Upper lobe of left lung (tissue), 6 donors: ENCODE measurements at regions not wholly inside any gene's neighbourhood (a gene's known extent, or its start where the extent isn't known, plus 50 kb on each side); places are given as distances from the start of the nearest gene placed in this dataset.
"Not testable (repeated sequence)": the region's sequence is repeated elsewhere in the genome, so short reads cannot be mapped to it uniquely, and the experiment has no call there.

Experiments used
- ATAC-seq, 2 donors: fragments of 200-7000 bp; cut with Tn5 transposase; one replicate each; pipeline ENCODE4 v1.9.1; 2022; ENCODE audit warnings: mild to moderate bottlenecking in 2 of 2, moderate library complexity in 2 of 2; ENCODE audit not compliant: low FRiP score in 2 of 2
- DNase-seq, 2 donors: peaks; one replicate each; pipeline ENCODE4 v3.0.0-alpha.2; 2019 to 2020
- H3K27ac ChIP-seq, 4 donors: fragments of 200-600 bp; sonication (generic); one replicate each; pipeline ENCODE4 v1.5.1; 2016 to 2019
- H3K27me3 ChIP-seq, 4 donors: fragments of 200-600 bp; sonication (generic); one replicate each; pipeline ENCODE4 v1.5.1; 2017 to 2019
- H3K36me3 ChIP-seq, 4 donors: fragments of 200-600 bp; sonication (generic); one replicate each; pipeline ENCODE4 v1.5.1; 2016 to 2019
- H3K4me1 ChIP-seq, 4 donors: fragments of 200-600 bp; sonication (generic); one replicate each; pipeline ENCODE4 v1.5.1; 2018 to 2019
- H3K4me3 ChIP-seq, 4 donors: fragments of 200-600 bp; sonication (generic); one replicate each; pipeline ENCODE4 v1.5.1; 2017 to 2019; ENCODE audit warnings: mild to moderate bottlenecking in 2 of 4, moderate library complexity in 1 of 4
- H3K9me3 ChIP-seq, 4 donors: fragments of 200-600 bp; sonication (generic); one replicate each; pipeline ENCODE4 v1.5.1; 2018 to 2019
- EP300 ChIP-seq, 4 donors: sonication (generic); formaldehyde crosslinking; IDR thresholded peaks; one replicate each; pipeline ENCODE4 v1.5.1; 2017; ENCODE audit warnings: antibody characterized with exemption in 4 of 4, control low read depth in 2 of 4
- POLR2A ChIP-seq, 4 donors: fragments of 450-650 bp; IDR thresholded peaks; one replicate each; pipeline ENCODE4 v1.5.1; 2016 to 2017; ENCODE audit warnings: antibody characterized with exemption in 4 of 4, mild to moderate bottlenecking in 2 of 4
- POLR2AphosphoS5 ChIP-seq, 2 donors: sonication (generic); formaldehyde crosslinking; IDR thresholded peaks; one replicate each; pipeline ENCODE4 v1.5.1; 2017; ENCODE audit warnings: antibody characterized with exemption in 2 of 2
- WGBS, 2 donors: methylation state at CpG; one replicate each; pipeline ENCODE4 v1.1.5; 2017 to 2018; 5-methylcytosine and 5-hydroxymethylcytosine counted together
- TF ChIP-seq, protein P1 (sequence below), 6 experiments: fragments of 450-650 bp in 4 of 6; fragments of 200-600 bp in 2 of 6; sonication (generic) in 2 of 6; IDR thresholded peaks; one replicate each; pipeline ENCODE4 v1.5.1; 2016 to 2019; ENCODE audit warnings: antibody characterized with exemption in 6 of 6
- donor health status: DM: no; HTN: no; CAD: no; lungs with moderate emphysema.
- donor health status: DM: no; HTN: yes; CAD: no; lungs with severe emphysema.

DNA sequence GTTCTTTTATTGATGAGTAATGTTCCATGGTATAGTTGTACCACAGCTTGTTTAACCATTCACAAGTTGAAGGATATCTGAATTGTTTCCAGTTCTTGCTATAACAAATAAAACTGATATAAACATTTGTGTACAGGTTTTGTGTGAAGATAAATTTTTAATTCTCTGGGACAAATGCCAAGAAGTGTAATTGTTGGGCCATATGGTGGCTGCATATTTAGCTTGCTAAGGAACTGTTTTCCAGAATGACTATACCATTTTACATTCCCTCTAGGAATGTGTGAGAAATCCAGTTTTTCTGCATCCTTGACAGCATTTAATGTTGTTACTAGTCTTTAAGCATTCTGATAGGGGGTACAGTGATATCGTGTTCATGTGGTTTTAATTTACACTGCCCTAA lies 368.5 kb downstream of the KIF2B start:
- DNase-seq: no peak
- no peaks in the 10 kb centered on the region for H3K9me3 ChIP-seq
- ATAC-seq: no peak
- H3K27me3 ChIP-seq: no peaks in the 10 kb centered on the region
- no peaks in the 10 kb centered on the region for H3K4me1 ChIP-seq
- TF ChIP-seq, protein P1, sequence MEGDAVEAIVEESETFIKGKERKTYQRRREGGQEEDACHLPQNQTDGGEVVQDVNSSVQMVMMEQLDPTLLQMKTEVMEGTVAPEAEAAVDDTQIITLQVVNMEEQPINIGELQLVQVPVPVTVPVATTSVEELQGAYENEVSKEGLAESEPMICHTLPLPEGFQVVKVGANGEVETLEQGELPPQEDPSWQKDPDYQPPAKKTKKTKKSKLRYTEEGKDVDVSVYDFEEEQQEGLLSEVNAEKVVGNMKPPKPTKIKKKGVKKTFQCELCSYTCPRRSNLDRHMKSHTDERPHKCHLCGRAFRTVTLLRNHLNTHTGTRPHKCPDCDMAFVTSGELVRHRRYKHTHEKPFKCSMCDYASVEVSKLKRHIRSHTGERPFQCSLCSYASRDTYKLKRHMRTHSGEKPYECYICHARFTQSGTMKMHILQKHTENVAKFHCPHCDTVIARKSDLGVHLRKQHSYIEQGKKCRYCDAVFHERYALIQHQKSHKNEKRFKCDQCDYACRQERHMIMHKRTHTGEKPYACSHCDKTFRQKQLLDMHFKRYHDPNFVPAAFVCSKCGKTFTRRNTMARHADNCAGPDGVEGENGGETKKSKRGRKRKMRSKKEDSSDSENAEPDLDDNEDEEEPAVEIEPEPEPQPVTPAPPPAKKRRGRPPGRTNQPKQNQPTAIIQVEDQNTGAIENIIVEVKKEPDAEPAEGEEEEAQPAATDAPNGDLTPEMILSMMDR (IDR thresholded peaks at IDR 0.05): no peak
- no peak for TF ChIP-seq POLR2A (IDR thresholded peaks at IDR 0.05)
- no peak for TF ChIP-seq POLR2AphosphoS5 (IDR thresholded peaks at IDR 0.05)
- no peak for TF ChIP-seq EP300 (IDR thresholded peaks at IDR 0.05)
- no peaks in the 10 kb centered on the region for H3K36me3 ChIP-seq
- WGBS, 2 donors: 83 to 85% methylated on average over 1 of the region's 1 CpG
- H3K4me3 ChIP-seq: no peak overlapping the region
- no peak overlapping the region for H3K27ac ChIP-seq

DNA sequence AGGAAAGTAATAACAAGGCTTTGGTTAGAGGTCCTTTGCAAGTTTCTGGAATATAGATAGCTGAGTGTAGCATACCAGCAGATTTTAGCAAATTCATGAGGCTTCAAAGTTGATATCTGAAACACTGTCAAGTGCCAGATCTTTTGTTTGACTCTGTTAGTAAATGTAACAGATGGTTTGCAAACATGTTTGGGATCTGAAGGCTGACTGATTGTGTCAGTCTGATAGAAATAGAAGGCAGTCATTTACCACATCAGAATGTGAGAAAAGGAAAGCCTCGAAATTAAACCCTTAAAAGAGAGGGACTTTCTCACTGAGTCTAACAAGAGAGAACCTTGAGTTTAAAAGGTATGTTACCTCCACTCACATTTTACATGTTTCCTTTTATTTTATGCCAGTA lies 371.5 kb downstream of the KIF2B start:
- H3K27me3 ChIP-seq: no peaks in the 10 kb centered on the region
- WGBS, 2 donors: 45 to 70% methylated on average over 1 of the region's 1 CpG
- H3K9me3 ChIP-seq: no peaks in the 10 kb centered on the region
- DNase-seq (no peak), ATAC-seq (no peak)
- no peak overlapping the region for H3K27ac ChIP-seq
- TF ChIP-seq EP300 (IDR thresholded peaks at IDR 0.05) (no peak), POLR2A (IDR thresholded peaks at IDR 0.05) (no peak), POLR2AphosphoS5 (IDR thresholded peaks at IDR 0.05) (no peak)
- TF ChIP-seq, protein P1 (IDR thresholded peaks at IDR 0.05): no peak
- H3K4me1 ChIP-seq: no peaks in the 10 kb centered on the region
- H3K36me3 ChIP-seq: no peaks in the 10 kb centered on the region
- H3K4me3 ChIP-seq: no peak overlapping the region

DNA sequence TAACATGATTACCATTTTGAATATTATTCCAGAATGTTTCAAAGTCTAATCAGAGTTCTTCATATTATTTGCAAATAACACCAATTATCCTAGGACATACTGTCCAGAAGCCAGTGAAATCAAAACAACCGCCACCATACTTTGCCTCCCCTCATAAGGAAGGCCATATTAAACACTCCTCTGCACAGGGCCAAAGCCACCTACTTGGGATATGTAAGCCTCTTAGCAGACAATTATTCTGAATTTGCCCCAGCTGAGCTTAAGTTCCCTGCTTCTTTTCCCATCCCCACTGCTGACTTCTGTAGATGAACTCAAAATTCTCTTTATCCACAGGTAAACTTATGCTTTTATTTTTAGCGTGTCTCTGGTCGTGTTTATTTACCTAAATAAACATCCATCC lies 374.0 kb downstream of the KIF2B start:
- H3K27ac ChIP-seq: no peak overlapping the region
- no peaks in the 10 kb centered on the region for H3K4me1 ChIP-seq
- WGBS, 2 donors: 79 to 84% methylated on average over 3 of the region's 3 CpGs
- no peaks in the 10 kb centered on the region for H3K27me3 ChIP-seq
- TF ChIP-seq, protein P1 (IDR thresholded peaks at IDR 0.05): no peak
- TF ChIP-seq POLR2A (IDR thresholded peaks at IDR 0.05) (no peak), EP300 (IDR thresholded peaks at IDR 0.05) (no peak), POLR2AphosphoS5 (IDR thresholded peaks at IDR 0.05) (no peak)
- ATAC-seq: no peak
- no peaks in the 10 kb centered on the region for H3K9me3 ChIP-seq
- DNase-seq: no peak
- H3K36me3 ChIP-seq: no peaks in the 10 kb centered on the region
- H3K4me3 ChIP-seq: no peak overlapping the region

DNA sequence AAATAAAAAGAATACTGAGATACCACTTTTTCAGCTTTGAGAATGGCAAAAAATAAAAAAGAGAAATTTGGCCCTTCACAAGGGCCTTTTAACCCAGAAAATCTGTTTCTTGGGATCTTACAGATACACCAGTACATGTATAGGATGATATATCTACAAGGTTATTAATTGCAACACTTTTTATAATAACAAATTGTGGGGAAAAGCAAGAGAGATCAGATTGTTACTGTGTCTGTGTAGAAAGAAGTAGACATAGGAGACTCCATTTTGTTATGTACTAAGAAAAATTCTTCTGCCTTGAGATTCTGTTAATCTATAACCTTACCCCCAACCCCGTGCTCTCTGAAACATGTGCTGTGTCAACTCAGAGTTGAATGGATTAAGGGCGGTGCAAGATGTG lies 378.7 kb downstream of the KIF2B start:
- H3K4me1 ChIP-seq, H3K27ac ChIP-seq: not testable (repeated sequence)
- 50% methylated on average over 1 of the region's 2 CpGs; no CpG with 5 or more reads in 1 of the 2 donors for whole genome bisulfite sequencing, 2 donors

DNA sequence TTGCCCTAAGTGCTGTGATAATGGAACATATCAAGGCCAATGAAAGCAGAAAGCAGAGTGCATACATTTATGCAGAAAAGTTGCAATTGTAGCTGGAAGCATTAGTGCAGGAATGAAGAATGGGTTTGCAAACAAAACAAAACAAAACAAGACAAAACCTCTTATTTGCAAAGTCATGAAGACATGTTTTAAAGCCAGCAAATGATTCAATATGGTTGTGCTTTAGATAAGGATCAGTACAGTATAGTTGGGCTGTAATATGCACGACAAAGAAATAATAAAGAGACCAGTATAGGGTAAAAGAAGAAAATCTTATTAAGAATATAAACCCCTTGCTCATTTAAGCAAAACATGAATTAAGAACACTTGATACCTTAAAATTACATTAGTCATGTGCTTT lies 398.1 kb downstream of the KIF2B start:
- no peak for TF ChIP-seq POLR2A (IDR thresholded peaks at IDR 0.05)
- no peak for TF ChIP-seq EP300 (IDR thresholded peaks at IDR 0.05)
- TF ChIP-seq, protein P1 (IDR thresholded peaks at IDR 0.05): no peak
- TF ChIP-seq POLR2AphosphoS5 (IDR thresholded peaks at IDR 0.05): no peak
- no peak for ATAC-seq
- DNase-seq: no peak
- no peaks in the 10 kb centered on the region for H3K27me3 ChIP-seq
- no peaks in the 10 kb centered on the region for H3K4me1 ChIP-seq
- no peak overlapping the region for H3K27ac ChIP-seq
- 67 to 81% methylated on average over 1 of the region's 1 CpG for WGBS, 2 donors
- H3K4me3 ChIP-seq: no peak overlapping the region
- H3K36me3 ChIP-seq: no peaks in the 10 kb centered on the region
- no peaks in the 10 kb centered on the region for H3K9me3 ChIP-seq

More for the DNA sequence above, 378.7 kb downstream of the KIF2B start:
- H3K9me3 ChIP-seq, H3K4me3 ChIP-seq, DNase-seq, H3K27me3 ChIP-seq, H3K36me3 ChIP-seq, ATAC-seq: not testable (repeated sequence)
